Left ventricle myocardium inferior (tissue), 1 donor: ENCODE measurements at regions not wholly inside any gene's neighbourhood (a gene's known extent, or its start where the extent isn't known, plus 50 kb on each side); places are given as distances from the start of the nearest gene placed in this dataset.

Experiments
- DNase-seq: peaks from one replicate; pipeline ENCODE4 v3.0.0-alpha.2; 2020
- H3K27ac ChIP-seq: fragments of 200-600 bp; replicated peaks from 2 replicates; pipeline ENCODE4 v1.8.0; 2021
- H3K27me3 ChIP-seq: fragments of 200-600 bp; 2 replicates; pipeline ENCODE4 v1.8.0; 2021; ENCODE audit warnings: low read depth
- H3K36me3 ChIP-seq: fragments of 200-600 bp; 2 replicates; pipeline ENCODE4 v1.8.0; 2021
- H3K4me1 ChIP-seq: fragments of 200-600 bp; 2 replicates; pipeline ENCODE4 v1.8.0; 2021
- H3K4me3 ChIP-seq: fragments of 200-600 bp; 2 replicates; pipeline ENCODE4 v1.8.0; 2021; ENCODE audit warnings: mild to moderate bottlenecking, moderate library complexity
- H3K9me3 ChIP-seq: fragments of 200-600 bp; replicated peaks from 2 replicates; pipeline ENCODE4 v1.8.0; 2021
- intact Hi-C: fragments of 100-400 bp; cut with micrococcal nuclease; formaldehyde crosslinking; loops from one replicate; pipeline ENCODE4 v1.11.0; 2022
- TF ChIP-seq, protein P1 (sequence below): fragments of 200-600 bp; IDR thresholded peaks from 2 replicates; pipeline ENCODE4 v1.8.0; 2021; ENCODE audit warnings: antibody characterized with exemption, mild to moderate bottlenecking, borderline replicate concordance
- donor health status: DM: no; HTN: yes; CAD: no; lungs with severe emphysema.

DNA sequence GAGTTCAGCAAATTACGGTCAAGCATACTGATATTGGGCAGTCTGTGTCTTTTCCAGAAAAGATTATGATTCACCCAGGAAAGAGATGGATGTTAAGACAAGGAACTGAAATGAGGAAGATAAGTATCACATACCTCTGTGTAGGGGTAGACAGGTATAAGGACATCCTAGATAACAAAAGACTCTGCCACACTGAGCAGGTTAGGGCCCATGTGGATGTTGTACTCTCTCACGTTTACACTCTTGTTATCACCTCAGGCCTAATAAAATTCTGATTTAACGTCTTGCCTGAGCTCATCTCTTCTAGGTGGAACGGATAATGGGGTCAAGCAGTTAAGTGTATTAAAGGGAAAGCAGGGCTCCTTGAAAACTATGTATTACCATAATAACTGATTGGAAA, 2480.8 kb downstream of the PCDH9 start:
- Histone ChIP-seq H3K27me3 (no peaks in the 10 kb centered on the region), H3K4me3 (no peak overlapping the region), H3K4me1 (no peaks in the 10 kb centered on the region), H3K36me3 (no peaks in the 10 kb centered on the region), H3K27ac (no peak overlapping the region), H3K9me3 (no peaks in the 10 kb centered on the region)
- DNase-seq: no peak
- TF ChIP-seq, protein P1, sequence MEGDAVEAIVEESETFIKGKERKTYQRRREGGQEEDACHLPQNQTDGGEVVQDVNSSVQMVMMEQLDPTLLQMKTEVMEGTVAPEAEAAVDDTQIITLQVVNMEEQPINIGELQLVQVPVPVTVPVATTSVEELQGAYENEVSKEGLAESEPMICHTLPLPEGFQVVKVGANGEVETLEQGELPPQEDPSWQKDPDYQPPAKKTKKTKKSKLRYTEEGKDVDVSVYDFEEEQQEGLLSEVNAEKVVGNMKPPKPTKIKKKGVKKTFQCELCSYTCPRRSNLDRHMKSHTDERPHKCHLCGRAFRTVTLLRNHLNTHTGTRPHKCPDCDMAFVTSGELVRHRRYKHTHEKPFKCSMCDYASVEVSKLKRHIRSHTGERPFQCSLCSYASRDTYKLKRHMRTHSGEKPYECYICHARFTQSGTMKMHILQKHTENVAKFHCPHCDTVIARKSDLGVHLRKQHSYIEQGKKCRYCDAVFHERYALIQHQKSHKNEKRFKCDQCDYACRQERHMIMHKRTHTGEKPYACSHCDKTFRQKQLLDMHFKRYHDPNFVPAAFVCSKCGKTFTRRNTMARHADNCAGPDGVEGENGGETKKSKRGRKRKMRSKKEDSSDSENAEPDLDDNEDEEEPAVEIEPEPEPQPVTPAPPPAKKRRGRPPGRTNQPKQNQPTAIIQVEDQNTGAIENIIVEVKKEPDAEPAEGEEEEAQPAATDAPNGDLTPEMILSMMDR: no peak
- intact Hi-C loops: no loop called here

DNA sequence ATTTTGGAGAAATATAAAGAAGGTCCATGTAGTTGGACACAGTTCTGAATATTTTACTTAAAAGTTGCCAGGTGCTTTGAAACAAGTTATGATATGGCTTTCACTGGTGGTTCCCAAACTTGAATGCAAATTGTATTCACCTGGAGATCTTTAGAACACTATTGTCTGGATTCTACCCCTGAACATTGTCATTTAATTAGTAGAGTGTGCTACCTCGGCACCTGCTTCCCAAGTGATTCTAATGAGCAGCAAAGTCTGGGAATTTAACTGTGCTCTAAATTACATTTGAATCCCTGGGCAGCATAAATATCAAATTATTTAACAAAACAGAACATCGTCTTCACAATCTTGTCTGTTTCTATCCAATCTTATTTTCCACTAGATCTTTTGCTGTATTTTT, 2483.3 kb downstream of the PCDH9 start:
- peaks cover 5% of the 10 kb centered on the region for H3K9me3 ChIP-seq
- DNase-seq: no peak
- intact Hi-C loops: no loop called here
- no peaks in the 10 kb centered on the region for H3K4me1 ChIP-seq
- TF ChIP-seq, protein P1: no peak
- no peak overlapping the region for H3K4me3 ChIP-seq
- no peaks in the 10 kb centered on the region for H3K36me3 ChIP-seq
- no peaks in the 10 kb centered on the region for H3K27me3 ChIP-seq
- H3K27ac ChIP-seq: no peak overlapping the region

GRCh38 chr13:64740493-64740892, 2489.6 kb downstream of the PCDH9 start:
- Histone ChIP-seq H3K27me3 (no peaks in the 10 kb centered on the region), H3K4me3 (no peak overlapping the region), H3K9me3 (peaks cover 22% of the 10 kb centered on the region), H3K27ac (no peak overlapping the region), H3K4me1 (no peaks in the 10 kb centered on the region), H3K36me3 (no peaks in the 10 kb centered on the region)
- no peak for DNase-seq
- TF ChIP-seq, protein P1: no peak
- intact Hi-C loops: no loop called here

- no peak overlapping the region for H3K27ac ChIP-seq
- H3K4me1 ChIP-seq: no peaks in the 10 kb centered on the region
- DNase-seq: no peak
- no peak overlapping the region for H3K4me3 ChIP-seq
- no peaks in the 10 kb centered on the region for H3K27me3 ChIP-seq
- H3K9me3 ChIP-seq: no peaks in the 10 kb centered on the region
- TF ChIP-seq, protein P1: no peak
- no peaks in the 10 kb centered on the region for H3K36me3 ChIP-seq
- intact Hi-C loops: no loop called here
Measured at GRCh38 chr13:64725492-64725891, 2504.6 kb downstream of the PCDH9 start.

DNA sequence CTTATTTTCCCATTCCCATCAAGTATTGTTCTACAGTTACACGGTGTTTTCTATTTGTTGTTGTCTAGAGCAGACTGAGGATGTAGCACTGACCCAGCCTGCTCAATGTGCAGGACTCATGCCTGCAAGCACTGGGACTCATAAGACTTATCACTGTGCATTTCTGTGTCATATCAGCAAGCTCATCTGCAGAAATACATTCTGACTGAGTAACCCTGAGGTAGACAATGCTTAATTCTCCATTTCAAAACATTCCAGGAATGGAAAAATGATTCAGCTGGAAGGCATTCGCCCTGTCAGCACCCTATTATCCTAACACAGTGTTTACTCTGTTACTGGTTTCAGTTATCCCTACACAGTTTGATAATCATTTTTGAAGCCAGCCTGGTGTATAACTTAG, 2506.4 kb downstream of the PCDH9 start:
- H3K36me3 ChIP-seq: no peaks in the 10 kb centered on the region
- H3K4me1 ChIP-seq: no peaks in the 10 kb centered on the region
- TF ChIP-seq, protein P1: no peak
- DNase-seq: no peak
- no peak overlapping the region for H3K27ac ChIP-seq
- H3K27me3 ChIP-seq: no peaks in the 10 kb centered on the region
- no peaks in the 10 kb centered on the region for H3K9me3 ChIP-seq
- H3K4me3 ChIP-seq: no peak overlapping the region
- intact Hi-C loops: no loop called here

GRCh38 chr13:64718116-64718515, 2512.0 kb downstream of the PCDH9 start:
- TF ChIP-seq, protein P1: no peak
- Histone ChIP-seq H3K36me3 (no peaks in the 10 kb centered on the region), H3K4me1 (no peaks in the 10 kb centered on the region), H3K27me3 (no peaks in the 10 kb centered on the region), H3K27ac (no peak overlapping the region), H3K9me3 (peaks cover 3% of the 10 kb centered on the region), H3K4me3 (no peak overlapping the region)
- no peak for DNase-seq
- intact Hi-C loops: no loop called here
